Panc1 (cell line): ENCODE measurements at regions not wholly inside any gene's neighbourhood (a gene's known extent, or its start where the extent isn't known, plus 50 kb on each side); places are given as distances from the start of the nearest gene placed in this dataset.

ENCODE experiments used
- ATAC-seq: fragments of 200-7000 bp; cut with Tn5 transposase; 2 replicates; pipeline ENCODE4 v1.9.1; 2020; ENCODE audit warnings: mild to moderate bottlenecking, moderate library complexity
- BruUV-seq: library from RNA; stranded (reverse); fragments of 400-500 nt; replicated peaks from 2 replicates; lab custom pipeline; 2021; lab: Mats Ljungman, UMichigan
- CTCF ChIA-PET: fragments of 300-600 bp; sonication (Branson Sonifier 250); formaldehyde crosslinking; loops from one replicate; lab custom pipeline; 2022; ENCODE audit warnings: antibody characterized with exemption; lab: Charles Lee
- POLR2A ChIA-PET: fragments of 300-600 bp; sonication (Branson Sonifier 250); formaldehyde crosslinking; loops from one replicate; lab custom pipeline; 2022; ENCODE audit warnings: antibody characterized with exemption; lab: Charles Lee
- DNase-seq: peaks from one replicate; pipeline ENCODE4 v3.0.0-alpha.2; 2010; ENCODE audit warnings: low read depth, low spot score
- H3K27ac ChIP-seq: 2 replicates; pipeline ENCODE4 v1.5.1; 2011; ENCODE audit warnings: mild to moderate bottlenecking, low read length, inconsistent platforms
- H3K27me3 ChIP-seq: fragments of 200-500 bp; sonication (Bioruptor generic); 2 replicates; pipeline ENCODE4 v1.6.0; 2014; ENCODE audit warnings: low read length, inconsistent platforms; ENCODE audit not compliant: control insufficient read depth, insufficient read depth
- H3K36me3 ChIP-seq: fragments of 200-500 bp; sonication (Bioruptor generic); 2 replicates; pipeline ENCODE4 v1.5.1; 2014; ENCODE audit warnings: inconsistent platforms, mild to moderate bottlenecking, low read length, moderate library complexity; ENCODE audit not compliant: control insufficient read depth, insufficient read depth
- H3K4me1 ChIP-seq: 2 replicates; pipeline ENCODE4 v1.5.1; 2011; ENCODE audit warnings: inconsistent platforms, mild to moderate bottlenecking, low read length, moderate library complexity; ENCODE audit not compliant: control insufficient read depth, insufficient read depth
- H3K4me3 ChIP-seq, 2 experiments: 2 replicates each; pipeline ENCODE4 v1.5.1; 2011 to 2012; ENCODE audit warnings: low read depth in 2 of 2, low read length in 2 of 2, mild to moderate bottlenecking in 2 of 2, inconsistent platforms in 1 of 2, moderate library complexity in 1 of 2
- H3K9me3 ChIP-seq: fragments of 200-500 bp; sonication (Bioruptor generic); 2 replicates; pipeline ENCODE4 v1.5.1; 2014; ENCODE audit warnings: low read depth, mild to moderate bottlenecking, inconsistent platforms, low read length, moderate library complexity; ENCODE audit not compliant: control insufficient read depth, insufficient read depth
- POLR2AphosphoS5 ChIP-seq: IDR thresholded peaks from 2 replicates; pipeline ENCODE4 v1.6.1; 2012; ENCODE audit warnings: mild to moderate bottlenecking, low read depth, low read length, moderate library complexity
- SIN3A ChIP-seq: IDR thresholded peaks from 2 replicates; pipeline ENCODE4 v1.6.1; 2012; ENCODE audit warnings: low read depth, mild to moderate bottlenecking, low read length, moderate library complexity, borderline replicate concordance; ENCODE audit not compliant: insufficient read depth
- TCF7L2 ChIP-seq: IDR thresholded peaks from 2 replicates; pipeline ENCODE4 v1.6.1; 2011; ENCODE audit warnings: mild to moderate bottlenecking, low read depth, low read length, inconsistent platforms
- in situ Hi-C: cut with HindIII; loops from 2 replicates; pipeline ENCODE4 v1.10.0; 2016; ENCODE audit warnings: low sequenced_read_pairs, low pct_unique_long_range_greater_than_20kb
- intact Hi-C: fragments of 100-400 bp; cut with micrococcal nuclease; formaldehyde crosslinking; loops from one replicate; pipeline ENCODE4 v1.10.0; 2022; ENCODE audit not compliant: unreplicated experiment
- TF ChIP-seq, protein P1 (sequence below), 2 experiments: IDR thresholded peaks; 2 replicates each; pipeline ENCODE4 v1.6.1; 2011 to 2012; ENCODE audit warnings: low read depth in 2 of 2, control low read depth in 1 of 2, low read length in 1 of 2, mild to moderate bottlenecking in 1 of 2, moderate library complexity in 1 of 2; ENCODE audit not compliant: insufficient read depth in 1 of 2
- TF ChIP-seq, protein P2 (sequence below): fragments of 450-650 bp; IDR thresholded peaks from 2 replicates; pipeline ENCODE4 v1.5.1; 2017; ENCODE audit warnings: mild to moderate bottlenecking

DNA sequence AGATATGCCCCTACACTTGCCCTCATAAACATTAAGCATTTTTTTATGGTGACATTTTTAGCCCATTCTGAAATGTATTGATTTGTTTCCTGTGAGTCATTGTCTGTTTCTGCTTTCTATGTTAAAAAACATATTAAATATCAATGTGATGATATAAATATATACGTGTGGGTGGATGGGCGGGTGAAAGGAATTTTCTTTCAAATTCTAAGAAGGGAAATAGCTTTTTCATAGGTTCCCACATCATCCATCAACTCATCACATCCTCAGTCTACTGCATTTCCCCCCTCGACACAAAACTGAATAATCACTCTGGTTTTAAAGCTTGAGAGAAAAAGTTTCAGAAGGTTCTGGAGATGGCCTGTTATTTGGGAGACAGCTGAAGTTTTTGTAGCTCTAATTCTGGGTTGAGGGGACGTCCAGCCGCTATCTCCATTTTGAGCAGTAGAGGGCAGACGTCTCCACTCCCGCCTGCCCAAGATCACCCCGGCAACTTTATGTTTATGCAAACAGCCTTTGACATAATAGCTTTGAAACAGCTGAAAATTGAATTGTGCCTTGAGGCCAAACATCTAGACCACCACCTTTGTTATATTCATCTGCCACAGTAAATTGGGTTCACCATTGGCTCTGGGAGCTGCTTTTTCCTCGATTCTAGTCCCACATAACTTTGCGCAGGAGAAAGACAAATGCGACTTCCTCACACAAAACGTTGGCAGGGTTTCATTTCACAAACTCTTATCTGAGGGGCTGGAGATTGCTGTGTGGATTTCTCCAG is 216.2 kb upstream of the CLINT1 start:
- no peak for TF ChIP-seq TCF7L2
- TF ChIP-seq, protein P1, sequence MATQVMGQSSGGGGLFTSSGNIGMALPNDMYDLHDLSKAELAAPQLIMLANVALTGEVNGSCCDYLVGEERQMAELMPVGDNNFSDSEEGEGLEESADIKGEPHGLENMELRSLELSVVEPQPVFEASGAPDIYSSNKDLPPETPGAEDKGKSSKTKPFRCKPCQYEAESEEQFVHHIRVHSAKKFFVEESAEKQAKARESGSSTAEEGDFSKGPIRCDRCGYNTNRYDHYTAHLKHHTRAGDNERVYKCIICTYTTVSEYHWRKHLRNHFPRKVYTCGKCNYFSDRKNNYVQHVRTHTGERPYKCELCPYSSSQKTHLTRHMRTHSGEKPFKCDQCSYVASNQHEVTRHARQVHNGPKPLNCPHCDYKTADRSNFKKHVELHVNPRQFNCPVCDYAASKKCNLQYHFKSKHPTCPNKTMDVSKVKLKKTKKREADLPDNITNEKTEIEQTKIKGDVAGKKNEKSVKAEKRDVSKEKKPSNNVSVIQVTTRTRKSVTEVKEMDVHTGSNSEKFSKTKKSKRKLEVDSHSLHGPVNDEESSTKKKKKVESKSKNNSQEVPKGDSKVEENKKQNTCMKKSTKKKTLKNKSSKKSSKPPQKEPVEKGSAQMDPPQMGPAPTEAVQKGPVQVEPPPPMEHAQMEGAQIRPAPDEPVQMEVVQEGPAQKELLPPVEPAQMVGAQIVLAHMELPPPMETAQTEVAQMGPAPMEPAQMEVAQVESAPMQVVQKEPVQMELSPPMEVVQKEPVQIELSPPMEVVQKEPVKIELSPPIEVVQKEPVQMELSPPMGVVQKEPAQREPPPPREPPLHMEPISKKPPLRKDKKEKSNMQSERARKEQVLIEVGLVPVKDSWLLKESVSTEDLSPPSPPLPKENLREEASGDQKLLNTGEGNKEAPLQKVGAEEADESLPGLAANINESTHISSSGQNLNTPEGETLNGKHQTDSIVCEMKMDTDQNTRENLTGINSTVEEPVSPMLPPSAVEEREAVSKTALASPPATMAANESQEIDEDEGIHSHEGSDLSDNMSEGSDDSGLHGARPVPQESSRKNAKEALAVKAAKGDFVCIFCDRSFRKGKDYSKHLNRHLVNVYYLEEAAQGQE (IDR thresholded peaks at IDR 0.05; ENCODE audit: insufficient read depth in 1 of 2, low read depth in 2 of 2, low read length in 1 of 2): no peak
- TF ChIP-seq, protein P2, sequence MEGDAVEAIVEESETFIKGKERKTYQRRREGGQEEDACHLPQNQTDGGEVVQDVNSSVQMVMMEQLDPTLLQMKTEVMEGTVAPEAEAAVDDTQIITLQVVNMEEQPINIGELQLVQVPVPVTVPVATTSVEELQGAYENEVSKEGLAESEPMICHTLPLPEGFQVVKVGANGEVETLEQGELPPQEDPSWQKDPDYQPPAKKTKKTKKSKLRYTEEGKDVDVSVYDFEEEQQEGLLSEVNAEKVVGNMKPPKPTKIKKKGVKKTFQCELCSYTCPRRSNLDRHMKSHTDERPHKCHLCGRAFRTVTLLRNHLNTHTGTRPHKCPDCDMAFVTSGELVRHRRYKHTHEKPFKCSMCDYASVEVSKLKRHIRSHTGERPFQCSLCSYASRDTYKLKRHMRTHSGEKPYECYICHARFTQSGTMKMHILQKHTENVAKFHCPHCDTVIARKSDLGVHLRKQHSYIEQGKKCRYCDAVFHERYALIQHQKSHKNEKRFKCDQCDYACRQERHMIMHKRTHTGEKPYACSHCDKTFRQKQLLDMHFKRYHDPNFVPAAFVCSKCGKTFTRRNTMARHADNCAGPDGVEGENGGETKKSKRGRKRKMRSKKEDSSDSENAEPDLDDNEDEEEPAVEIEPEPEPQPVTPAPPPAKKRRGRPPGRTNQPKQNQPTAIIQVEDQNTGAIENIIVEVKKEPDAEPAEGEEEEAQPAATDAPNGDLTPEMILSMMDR: peak; percentile 91
- no peaks in the 10 kb centered on the region for H3K36me3 ChIP-seq
- intact Hi-C loops (loop anchor here (5.0 kb wide), 1 partner anchor 1037 kb away; no protein-coding TSS in a partner anchor), in situ Hi-C loops (no loop called here)
- no peaks in the 10 kb centered on the region for H3K9me3 ChIP-seq
- ChIA-PET POLR2A (no interaction called here), CTCF (interaction anchor here (0.6 to 1.4 kb wide), 7 partner anchors 10 to 1032 kb away, joined by 3 to 6 read pairs (median 4); no protein-coding TSS in a partner anchor)
- no TSS peak for BruUV-seq
- no peak overlapping the region for H3K27ac ChIP-seq
- no peaks in the 10 kb centered on the region for H3K27me3 ChIP-seq
- DNase-seq (peak; percentile 15), ATAC-seq (peak; percentile 79)
- H3K4me3 ChIP-seq: no peak overlapping the region
- no peaks in the 10 kb centered on the region for H3K4me1 ChIP-seq

DNA sequence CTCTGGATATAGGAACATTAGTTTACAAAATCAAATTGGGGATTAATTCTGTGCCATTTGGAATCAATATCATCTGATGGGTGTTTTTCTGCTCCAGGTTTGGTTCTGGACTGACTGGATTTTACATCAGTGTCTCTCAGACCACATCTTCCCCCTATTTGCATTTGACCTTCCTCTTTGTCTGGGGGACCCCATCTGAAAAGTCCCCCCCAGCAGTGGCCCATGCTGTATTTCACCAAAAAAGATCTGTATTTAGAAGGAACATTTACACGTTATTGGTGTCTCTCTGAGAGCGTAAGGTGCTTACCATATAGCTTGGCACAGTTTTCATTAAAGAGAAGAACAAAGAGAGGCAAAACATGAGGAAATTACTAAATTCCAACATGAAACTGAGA is 215.6 kb upstream of the CLINT1 start:
- Histone ChIP-seq H3K4me1 (no peaks in the 10 kb centered on the region), H3K4me3 (no peak overlapping the region), H3K9me3 (no peaks in the 10 kb centered on the region), H3K27ac (no peak overlapping the region), H3K27me3 (no peaks in the 10 kb centered on the region), H3K36me3 (no peaks in the 10 kb centered on the region)
- no TSS peak for BruUV-seq
- TF ChIP-seq TCF7L2: no peak
- in situ Hi-C loops: no loop called here
- CTCF ChIA-PET: interaction anchor here (0.6 to 1.4 kb wide), 7 partner anchors 10 to 1032 kb away, joined by 3 to 6 read pairs (median 4); no protein-coding TSS in a partner anchor
- no peak for ATAC-seq
- no peak for DNase-seq
- POLR2A ChIA-PET: no interaction called here
- intact Hi-C loops: no loop called here

DNA sequence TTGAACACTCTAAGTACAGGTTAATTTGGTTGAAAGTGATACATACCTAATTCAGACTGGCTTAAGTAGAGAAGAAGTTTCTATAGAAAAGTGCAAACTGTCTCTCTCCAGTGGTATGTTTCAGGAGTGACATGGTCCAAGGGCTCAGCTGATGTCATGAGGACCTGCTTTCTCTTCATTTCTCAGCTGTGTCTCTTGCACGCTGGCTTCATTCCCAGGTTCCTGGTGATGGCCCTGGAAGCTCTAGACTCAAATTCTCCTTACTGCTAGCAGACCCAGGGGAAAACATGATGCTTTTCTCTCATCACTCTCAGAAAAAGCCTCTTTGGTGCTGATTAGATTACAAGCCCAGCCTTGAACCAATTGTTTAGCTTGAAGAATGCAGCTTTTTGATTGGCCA is 211.9 kb upstream of the CLINT1 start:
- DNase-seq (no peak), ATAC-seq (no peak)
- no peaks in the 10 kb centered on the region for H3K9me3 ChIP-seq
- H3K4me3 ChIP-seq: no peak overlapping the region
- BruUV-seq: no TSS peak
- no peak for TF ChIP-seq SIN3A
- no peak for TF ChIP-seq TCF7L2
- TF ChIP-seq, protein P1 (IDR thresholded peaks at IDR 0.05; ENCODE audit: insufficient read depth in 1 of 2, low read depth in 2 of 2, low read length in 1 of 2): no peak
- TF ChIP-seq, protein P2: no peak
- TF ChIP-seq POLR2AphosphoS5: no peak
- no peaks in the 10 kb centered on the region for H3K4me1 ChIP-seq
- no peaks in the 10 kb centered on the region for H3K36me3 ChIP-seq
- intact Hi-C loops: no loop called here
- H3K27ac ChIP-seq: no peak overlapping the region
- POLR2A ChIA-PET: no interaction called here
- no peaks in the 10 kb centered on the region for H3K27me3 ChIP-seq
- CTCF ChIA-PET: no interaction called here
- in situ Hi-C loops: no loop called here
